ENCODE measurements at regions not wholly inside any gene's neighbourhood (a gene's known extent, or its start where the extent isn't known, plus 50 kb on each side); places are given as distances from the start of the nearest gene placed in this dataset.

DNA sequence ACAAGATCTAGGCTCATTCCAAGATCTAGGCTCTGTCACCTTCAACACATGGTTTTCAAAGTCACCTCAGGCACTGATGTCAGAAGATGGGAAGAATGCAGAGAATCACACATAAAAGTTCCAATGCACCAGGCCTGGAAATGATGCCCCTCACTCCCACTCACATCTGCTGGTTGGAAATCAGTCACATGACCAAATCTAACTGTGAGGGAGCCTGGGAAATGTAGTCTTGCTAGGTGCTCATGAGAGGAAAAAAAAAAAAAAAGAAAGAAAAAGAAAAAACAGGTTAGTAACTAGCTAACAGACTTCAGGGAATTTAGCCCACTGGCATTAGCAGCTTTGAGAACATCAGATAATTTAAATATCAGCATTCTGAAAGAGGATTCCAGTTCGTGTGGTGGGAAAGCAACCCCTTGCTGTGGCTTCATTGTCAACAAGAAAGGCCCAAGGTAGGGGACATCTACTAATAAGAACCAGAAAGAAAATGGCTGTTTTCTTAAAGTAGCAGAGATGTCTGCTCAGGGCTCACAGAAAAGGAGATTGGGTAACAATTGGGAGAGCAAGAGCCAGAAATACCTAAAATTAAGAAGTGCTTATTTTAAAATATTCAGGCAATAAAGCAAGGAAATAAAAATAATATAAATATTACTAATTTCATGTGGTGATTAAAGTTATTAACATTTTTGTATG is 614.3 kb downstream of the ACTL7B start:
- DNase-seq (ENCODE audit: low read depth, low spot score) = no peak

DNA sequence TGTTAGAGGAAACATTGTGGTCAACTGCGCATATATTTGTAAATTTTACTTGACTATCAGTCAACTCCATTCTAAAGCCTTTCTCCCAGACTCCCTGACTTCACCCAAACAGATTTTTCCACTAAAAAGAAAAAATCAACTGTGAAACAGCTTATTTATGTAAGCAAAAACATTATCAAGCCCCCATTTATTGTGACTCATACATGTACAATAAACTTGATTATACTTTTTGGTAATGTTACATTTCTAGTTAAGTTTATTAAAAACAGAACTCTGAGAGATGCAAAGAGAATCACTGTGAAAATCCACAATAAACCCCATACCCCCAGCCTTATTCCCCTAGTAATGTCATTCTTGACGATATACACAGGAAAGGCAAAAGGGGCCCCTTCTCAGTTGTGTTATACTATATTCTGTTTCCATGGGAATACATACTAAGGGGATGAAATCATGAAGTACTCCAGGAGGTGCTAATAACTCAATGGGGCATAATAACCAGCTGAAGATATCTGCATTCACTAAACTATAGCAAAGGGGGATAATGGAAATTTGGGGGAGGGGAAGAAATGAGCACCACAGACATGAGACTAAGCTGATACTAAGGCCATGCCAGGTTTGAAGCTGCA is 616.0 kb downstream of the ACTL7B start:
- DNase-seq (ENCODE audit: low read depth, low spot score) = no peak
- H3K27ac ChIP-seq = no peak overlapping the region

More for the DNA sequence above, 614.3 kb downstream of the ACTL7B start:
- H3K27ac ChIP-seq = no peak overlapping the region

DNA sequence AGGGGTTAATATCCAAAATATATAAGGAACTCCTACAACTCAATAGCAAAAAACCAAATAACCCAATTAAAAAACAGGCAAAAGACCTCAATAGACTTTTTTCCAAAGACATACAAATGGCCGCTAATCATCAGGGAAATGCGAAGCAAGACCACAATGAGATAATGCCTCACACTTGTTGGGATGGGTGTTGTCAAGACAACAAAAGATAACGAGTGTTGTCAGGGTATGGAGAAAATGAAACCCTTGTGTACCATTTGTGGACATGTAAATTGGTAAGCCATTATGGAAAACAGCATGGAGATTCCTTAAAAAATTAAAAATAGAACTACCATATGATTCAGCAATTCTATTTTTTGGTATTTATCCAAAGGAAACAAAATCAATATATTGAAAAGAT is 620.2 kb downstream of the ACTL7B start:
- no peak for DNase-seq (ENCODE audit: low read depth, low spot score)
- no peak overlapping the region for H3K27ac ChIP-seq

GRCh38 chr9:108234811-108235210 is 621.0 kb downstream of the ACTL7B start:
- H3K27ac ChIP-seq = no peak overlapping the region
- no peak for DNase-seq (ENCODE audit: low read depth, low spot score)

DNA sequence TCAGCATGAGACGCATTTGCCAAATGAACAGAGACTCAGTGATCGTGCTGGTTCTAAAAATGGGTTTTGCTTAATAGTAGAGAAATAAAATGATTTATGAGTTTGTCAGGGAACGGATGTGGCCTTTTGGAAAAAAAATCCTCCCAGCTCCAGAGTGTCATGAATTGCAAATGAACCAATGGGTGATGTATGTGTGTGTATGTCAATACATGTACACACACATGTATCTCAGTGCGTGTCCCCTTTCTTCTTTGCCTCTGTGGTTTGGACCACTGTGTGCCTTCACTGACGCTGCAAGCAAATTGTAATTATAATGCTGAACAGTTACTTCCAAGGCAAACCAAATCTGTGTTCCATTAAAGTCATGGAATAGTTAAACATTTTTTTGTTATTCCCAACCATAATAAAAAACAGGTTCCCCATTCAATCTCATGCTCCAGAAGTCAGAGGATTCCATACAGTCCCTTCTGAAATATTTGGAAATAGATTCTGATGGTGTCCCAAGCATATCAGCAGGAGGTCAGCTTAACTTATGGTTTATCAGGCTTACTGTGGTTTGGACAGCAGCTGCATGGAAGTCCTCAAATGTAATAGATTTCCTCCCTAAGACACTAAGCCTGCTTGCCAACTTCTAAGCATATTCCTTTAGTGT is 630.5 kb downstream of the ACTL7B start:
- DNase-seq (ENCODE audit: low read depth, low spot score) = no peak
- H3K27ac ChIP-seq = no peak overlapping the region

GRCh38 chr9:108224716-108225115 is 631.1 kb downstream of the ACTL7B start:
- DNase-seq (ENCODE audit: low read depth, low spot score) = no peak
- no peak overlapping the region for H3K27ac ChIP-seq

GRCh38 chr9:108219664-108220063 is 636.1 kb downstream of the ACTL7B start:
- H3K27ac ChIP-seq = no peak overlapping the region
- no peak for DNase-seq (ENCODE audit: low read depth, low spot score)

- no peak for DNase-seq (ENCODE audit: low read depth, low spot score)
- no peak overlapping the region for H3K27ac ChIP-seq
These were observed 638.1 kb downstream of the ACTL7B start for GRCh38 chr9:108217431-108218349.

- DNase-seq (ENCODE audit: low read depth, low spot score) = no peak
- no peak overlapping the region for H3K27ac ChIP-seq
These were observed 642.3 kb downstream of the ACTL7B start for GRCh38 chr9:108213511-108213910.

GRCh38 chr9:108212184-108212583 is 643.6 kb downstream of the ACTL7B start:
- no peak for DNase-seq (ENCODE audit: low read depth, low spot score)
- no peak overlapping the region for H3K27ac ChIP-seq

GRCh38 chr9:108211411-108211955 is 644.3 kb downstream of the ACTL7B start:
- no peak overlapping the region for H3K27ac ChIP-seq
- no peak for DNase-seq (ENCODE audit: low read depth, low spot score)

DNA sequence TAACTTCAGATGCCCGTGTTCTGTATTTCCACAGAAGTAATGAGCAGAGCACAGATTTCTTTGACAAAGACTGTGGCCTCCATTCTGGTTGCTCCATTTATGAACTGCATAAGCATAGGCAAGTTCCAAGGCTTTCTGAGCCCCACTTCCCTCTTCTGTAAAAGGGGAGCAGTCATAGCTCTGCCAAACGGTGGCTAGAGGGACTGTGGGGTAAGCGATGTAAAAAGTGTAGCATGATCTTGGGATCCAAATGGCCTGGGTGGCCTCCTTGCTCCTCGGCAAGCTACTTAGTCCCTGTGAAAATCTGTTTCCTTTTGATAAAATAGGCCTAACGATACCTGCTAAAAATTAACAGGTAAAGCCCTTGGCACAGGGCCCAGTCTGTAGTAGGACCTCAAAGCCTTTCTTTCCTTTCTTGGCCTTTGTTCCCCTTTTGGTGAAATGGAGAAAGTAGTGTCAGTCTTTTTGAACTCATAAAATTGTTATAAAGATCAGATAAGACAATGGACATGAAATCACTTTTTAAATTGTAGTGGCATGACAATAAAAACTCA is 646.6 kb downstream of the ACTL7B start:
- DNase-seq (ENCODE audit: low read depth, low spot score) = no peak
- no peak overlapping the region for H3K27ac ChIP-seq

GRCh38 chr9:108207561-108208165 is 648.1 kb downstream of the ACTL7B start:
- no peak overlapping the region for H3K27ac ChIP-seq
- DNase-seq (ENCODE audit: low read depth, low spot score) = no peak

GRCh38 chr9:108205276-108205675 is 650.5 kb downstream of the ACTL7B start:
- no peak for DNase-seq (ENCODE audit: low read depth, low spot score)
- no peak overlapping the region for H3K27ac ChIP-seq

GRCh38 chr9:108197899-108198298 is 657.9 kb downstream of the ACTL7B start:
- H3K27ac ChIP-seq = no peak overlapping the region

DNA sequence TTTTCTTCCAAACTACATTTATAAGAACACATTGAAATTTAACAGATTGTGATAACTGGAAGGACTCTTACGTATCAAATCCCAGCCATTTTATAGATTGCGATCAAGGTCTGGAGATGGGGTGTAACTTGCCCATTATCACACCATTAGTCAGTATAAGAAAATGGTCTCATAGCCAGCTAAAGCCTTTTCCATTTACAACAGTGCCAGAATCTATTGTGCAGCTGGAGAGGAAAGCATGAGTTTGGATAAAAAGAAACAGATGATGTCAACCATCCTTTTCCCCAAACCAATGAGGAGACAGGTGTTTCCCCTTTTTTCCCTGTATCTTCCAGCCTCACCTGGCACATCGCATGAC is 658.8 kb downstream of the ACTL7B start:
- H3K27ac ChIP-seq = no peak overlapping the region
- DNase-seq (ENCODE audit: low read depth, low spot score) = no peak

More at GRCh38 chr9:108197899-108198298, 657.9 kb downstream of the ACTL7B start:
- DNase-seq (ENCODE audit: low read depth, low spot score) = no peak

- no peak overlapping the region for H3K27ac ChIP-seq
- no peak for DNase-seq (ENCODE audit: low read depth, low spot score)
These were observed 659.3 kb downstream of the ACTL7B start for GRCh38 chr9:108196332-108197007.

GRCh38 chr9:108194154-108194553 is 661.6 kb downstream of the ACTL7B start:
- no peak overlapping the region for H3K27ac ChIP-seq
- DNase-seq (ENCODE audit: low read depth, low spot score) = no peak

Data from epithelial cell of prostate (primary cell).